Colon (tissue), 2 donors: ENCODE measurements at regions not wholly inside any gene's neighbourhood (a gene's known extent, or its start where the extent isn't known, plus 50 kb on each side); places are given as distances from the start of the nearest gene placed in this dataset.

Source experiments
- FAIRE-seq: peaks from 2 replicates; lab custom pipeline; 2012; peaks lifted over from hg19 to GRCh38; lab: Jason Lieb, UNC
- donor health status: control.
- donor health status: control.

GRCh38 chr10:130902471-130902870 is 409.1 kb downstream of the TCERG1L start:
- no peak for FAIRE-seq

DNA sequence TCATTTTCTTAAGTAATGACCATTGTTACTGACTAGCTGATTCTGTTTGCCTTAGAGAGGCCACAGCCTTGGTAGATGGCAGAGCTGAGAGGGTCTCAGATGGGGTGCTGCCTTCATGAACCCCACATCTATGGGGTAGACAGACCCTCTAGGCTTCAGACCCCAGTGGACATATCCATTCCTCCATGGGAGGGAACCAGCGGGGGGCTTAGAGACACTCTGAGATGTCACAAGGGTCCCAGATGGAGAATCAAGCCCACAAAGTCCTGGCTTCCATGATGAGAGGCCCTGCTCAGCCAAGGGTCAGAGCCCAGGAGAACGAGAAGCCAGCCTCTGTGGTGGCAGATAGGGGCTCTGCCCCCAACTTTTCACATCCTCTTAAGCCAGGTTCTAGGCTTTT is 408.6 kb downstream of the TCERG1L start:
- no peak for FAIRE-seq

DNA sequence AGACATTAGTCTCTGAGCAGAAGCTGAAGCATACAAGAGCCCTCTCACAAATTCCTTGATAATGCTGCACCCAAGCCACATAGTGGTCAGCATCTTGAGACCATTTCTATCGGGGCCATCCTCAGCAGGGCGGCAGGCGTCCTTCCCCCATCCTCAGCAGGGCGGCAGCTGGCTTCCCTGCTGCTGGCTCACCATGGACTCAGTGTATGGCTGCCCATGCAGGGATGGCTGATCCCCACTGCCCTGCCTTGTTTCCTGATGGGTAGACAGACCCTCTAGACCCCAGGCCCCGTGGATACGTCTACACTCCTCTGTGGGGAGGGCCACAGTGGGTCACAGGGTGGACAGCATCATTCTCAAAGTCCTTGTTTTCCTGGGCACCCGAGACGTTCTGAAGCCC is 406.8 kb downstream of the TCERG1L start:
- no peak for FAIRE-seq

- no peak for FAIRE-seq
Observed at GRCh38 chr10:130905386-130905785, 406.1 kb downstream of the TCERG1L start.

DNA sequence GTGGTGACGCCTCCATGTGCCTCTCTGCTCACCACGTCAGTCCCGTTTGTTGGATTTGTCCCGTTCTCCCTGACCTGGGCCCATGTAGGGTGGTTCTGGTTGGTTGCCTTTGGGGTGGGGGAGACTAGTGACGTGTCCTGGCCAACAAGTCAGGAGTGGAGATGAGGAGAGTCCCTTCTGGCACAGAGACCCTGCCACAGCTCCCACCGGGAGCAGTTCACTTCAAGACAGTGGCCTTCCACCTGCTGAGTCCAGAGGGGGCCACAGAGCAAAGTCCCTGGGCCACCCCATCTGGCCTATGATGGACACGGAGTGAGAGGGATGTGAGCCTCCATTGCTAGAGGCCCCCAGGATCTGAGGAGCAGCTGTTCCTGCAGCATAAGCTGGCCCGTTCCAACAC is 405.6 kb downstream of the TCERG1L start:
- FAIRE-seq, result no peak

GRCh38 chr10:130910848-130911247 is 400.7 kb downstream of the TCERG1L start:
- FAIRE-seq, result no peak

DNA sequence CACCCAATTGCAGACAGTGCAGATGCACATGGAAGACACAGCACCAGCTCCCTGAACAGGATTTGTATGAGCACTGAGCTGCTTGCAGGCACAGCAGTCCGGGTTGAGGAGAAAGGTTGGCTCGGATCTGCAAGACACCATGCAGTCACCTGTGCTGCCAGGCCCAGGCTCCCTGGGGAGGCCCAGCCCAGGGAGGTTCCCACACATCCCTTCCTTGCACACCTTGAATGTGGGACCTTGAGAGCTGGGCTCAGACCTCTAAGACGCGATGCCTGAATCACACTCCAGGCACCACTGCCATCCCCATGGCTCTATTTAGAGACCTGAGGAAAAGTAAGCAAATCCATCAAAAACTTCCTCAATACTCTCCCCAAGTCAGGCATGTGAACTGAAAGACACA is 397.7 kb downstream of the TCERG1L start:
- FAIRE-seq, result no peak

- FAIRE-seq, result no peak
Observed at GRCh38 chr10:130914367-130914766, 397.2 kb downstream of the TCERG1L start.

- no peak for FAIRE-seq
Observed at GRCh38 chr10:130915065-130915464, 396.5 kb downstream of the TCERG1L start.

DNA sequence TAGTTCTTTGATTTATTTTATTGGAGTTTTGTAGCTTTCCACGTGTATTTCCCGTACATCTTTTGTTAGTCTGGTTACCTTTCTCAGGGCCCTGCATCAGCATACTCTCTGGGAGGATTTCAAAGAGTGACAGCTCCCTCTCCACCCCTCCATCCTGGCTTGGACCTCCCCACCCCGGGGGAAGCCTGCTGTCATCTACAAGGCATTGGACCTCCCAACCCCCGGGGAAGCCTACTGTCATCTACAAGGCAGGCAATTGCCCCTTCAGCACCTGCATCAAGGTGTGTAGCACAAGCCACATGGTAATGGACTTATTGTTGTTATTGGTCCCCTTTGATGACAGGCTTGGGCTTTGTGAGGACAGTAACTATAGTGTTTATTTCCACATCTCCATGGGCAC is 390.1 kb downstream of the TCERG1L start:
- FAIRE-seq, result no peak

- no peak for FAIRE-seq
Observed at GRCh38 chr10:130921911-130922440, 389.5 kb downstream of the TCERG1L start.

DNA sequence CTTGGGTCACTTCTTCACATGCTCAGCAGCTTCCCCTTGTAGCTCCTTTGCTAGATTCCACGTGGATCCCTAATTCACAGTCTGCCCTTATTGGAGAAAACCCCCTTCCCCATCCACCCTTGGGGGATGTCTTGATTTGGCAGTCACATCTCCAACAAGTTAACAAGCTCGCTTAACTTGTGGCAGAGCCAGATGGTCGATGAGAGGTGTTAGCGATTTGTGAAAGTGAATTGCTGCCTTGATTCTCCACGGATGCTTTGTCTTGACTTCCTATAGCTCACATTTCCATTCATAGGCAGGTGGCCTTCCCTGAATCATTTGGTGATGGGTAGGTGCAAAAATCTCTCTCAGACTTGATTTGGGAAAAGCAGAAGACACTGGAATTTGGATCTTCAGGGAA is 387.9 kb downstream of the TCERG1L start:
- no peak for FAIRE-seq

DNA sequence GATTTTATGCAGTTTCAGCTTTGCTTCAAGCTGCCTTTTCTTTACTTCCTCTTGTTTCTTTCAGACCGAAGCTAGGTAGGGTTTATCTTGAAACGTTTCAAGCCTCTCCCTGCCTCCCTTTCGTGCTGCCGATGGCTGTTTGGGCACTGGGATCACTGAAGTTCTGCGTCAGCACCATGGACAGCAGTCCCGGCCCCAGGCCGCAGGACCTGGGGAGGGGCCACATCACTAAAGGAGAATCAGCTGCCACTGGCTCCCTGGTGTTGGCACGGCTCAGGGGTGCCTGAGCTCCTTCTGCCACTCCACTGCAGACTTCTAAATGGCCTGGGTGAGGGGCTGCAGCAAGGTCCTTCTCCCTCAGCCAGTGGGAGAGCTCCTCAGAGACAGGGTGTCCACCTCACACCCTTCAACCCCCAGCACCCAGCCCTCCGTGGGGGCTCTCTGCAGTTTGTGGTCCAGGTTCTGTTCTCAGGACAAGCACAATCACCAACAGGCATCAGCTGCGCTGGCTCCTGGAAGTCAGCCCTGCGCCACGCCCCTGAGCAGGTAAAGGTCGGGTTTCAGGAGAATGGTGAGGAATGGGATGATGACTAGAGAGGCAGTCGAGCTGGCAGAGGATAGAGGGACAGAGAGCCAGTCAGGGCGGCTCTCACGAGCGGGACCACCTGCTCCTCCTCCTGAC is 387.2 kb downstream of the TCERG1L start:
- FAIRE-seq, result no peak

GRCh38 chr10:130926442-130926841 is 385.1 kb downstream of the TCERG1L start:
- no peak for FAIRE-seq

- FAIRE-seq, result no peak
Observed at GRCh38 chr10:130927157-130927556, 384.4 kb downstream of the TCERG1L start.

GRCh38 chr10:130928306-130928705 is 383.2 kb downstream of the TCERG1L start:
- no peak for FAIRE-seq

DNA sequence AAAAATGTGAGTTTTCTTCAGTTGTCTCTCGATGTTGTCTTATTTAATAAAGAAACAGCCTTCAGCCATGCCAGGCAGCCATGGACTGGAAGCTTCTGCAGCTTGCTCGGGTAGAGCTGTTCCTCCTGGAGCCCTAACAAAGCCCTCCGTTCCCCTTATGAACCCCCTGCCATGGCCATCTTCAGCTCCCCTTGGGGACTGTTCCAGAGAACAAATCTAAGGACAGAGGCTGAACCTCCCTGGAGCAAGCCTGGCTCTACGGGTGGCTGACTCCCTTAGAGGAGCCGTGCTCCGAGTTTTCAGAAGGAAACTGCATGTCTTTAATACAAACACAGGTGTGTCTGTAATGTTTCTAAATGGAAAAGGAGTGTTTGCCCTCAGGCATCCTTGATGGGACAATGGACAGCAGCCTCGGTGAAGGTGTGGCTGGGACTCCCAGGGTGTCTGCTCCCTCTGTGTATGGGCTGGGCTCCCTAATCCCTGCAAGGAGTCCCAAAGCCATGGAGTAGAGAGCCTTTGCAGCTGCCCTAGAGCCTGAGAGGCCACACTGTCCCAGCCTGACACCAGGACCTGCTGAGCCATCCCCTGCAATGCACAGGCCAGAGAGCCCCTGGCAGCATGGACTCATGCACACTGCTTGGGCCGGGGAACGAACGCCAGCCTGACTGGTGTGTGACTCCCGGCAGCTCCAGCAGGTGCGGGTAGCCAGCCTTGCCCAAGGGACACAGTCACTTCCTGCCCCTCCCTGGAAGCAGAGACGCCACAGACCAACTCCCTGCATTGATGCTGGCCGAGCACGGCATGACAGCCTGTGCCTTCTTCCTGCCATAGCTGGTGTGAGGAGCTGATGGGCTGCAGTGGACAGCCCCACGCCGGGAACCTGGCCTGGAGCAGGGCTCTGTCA is 381.8 kb downstream of the TCERG1L start:
- no peak for FAIRE-seq

GRCh38 chr10:130930821-130931220 is 380.7 kb downstream of the TCERG1L start:
- FAIRE-seq, result no peak

- FAIRE-seq, result no peak
Observed at GRCh38 chr10:130931256-130931655, 380.3 kb downstream of the TCERG1L start.

DNA sequence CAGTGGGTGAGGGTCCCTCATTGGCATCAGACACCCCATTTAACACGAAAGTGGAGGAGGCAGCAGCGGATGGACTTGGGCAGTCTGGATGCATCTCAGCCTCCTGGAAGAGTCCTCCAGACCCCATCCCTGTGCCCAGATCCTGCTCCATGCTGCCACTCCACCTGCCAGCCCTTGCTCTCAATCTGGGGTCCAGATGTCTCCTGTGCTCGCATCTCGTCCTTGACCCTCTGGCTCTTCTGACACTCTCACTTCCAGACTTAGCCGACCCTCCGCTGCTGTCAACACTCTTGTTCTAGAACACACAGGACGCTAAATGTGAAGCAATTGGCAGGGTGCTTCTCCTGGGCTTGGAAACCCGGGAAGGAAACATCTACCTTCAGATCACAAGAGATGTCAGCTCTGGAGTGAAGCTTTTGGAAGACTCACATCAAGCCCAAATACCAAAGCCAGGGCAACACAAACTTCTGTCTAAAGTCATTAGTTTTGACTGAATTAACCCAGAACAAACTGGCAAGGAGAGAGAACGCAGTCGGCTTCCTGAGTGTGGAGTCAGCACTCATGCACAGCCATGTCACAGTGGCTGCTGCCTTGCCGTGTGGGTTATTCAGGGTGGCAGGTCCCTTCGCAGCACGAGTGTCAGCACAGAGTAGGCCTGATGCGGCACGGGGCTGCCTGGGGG is 379.1 kb downstream of the TCERG1L start:
- FAIRE-seq, result no peak

GRCh38 chr10:130933008-130933390 is 378.5 kb downstream of the TCERG1L start:
- no peak for FAIRE-seq

- no peak for FAIRE-seq
Observed at GRCh38 chr10:130934293-130935127, 377.0 kb downstream of the TCERG1L start.
